ENCODE measurements at regions not wholly inside any gene's neighbourhood (a gene's known extent, or its start where the extent isn't known, plus 50 kb on each side); places are given as distances from the start of the nearest gene placed in this dataset.

DNA sequence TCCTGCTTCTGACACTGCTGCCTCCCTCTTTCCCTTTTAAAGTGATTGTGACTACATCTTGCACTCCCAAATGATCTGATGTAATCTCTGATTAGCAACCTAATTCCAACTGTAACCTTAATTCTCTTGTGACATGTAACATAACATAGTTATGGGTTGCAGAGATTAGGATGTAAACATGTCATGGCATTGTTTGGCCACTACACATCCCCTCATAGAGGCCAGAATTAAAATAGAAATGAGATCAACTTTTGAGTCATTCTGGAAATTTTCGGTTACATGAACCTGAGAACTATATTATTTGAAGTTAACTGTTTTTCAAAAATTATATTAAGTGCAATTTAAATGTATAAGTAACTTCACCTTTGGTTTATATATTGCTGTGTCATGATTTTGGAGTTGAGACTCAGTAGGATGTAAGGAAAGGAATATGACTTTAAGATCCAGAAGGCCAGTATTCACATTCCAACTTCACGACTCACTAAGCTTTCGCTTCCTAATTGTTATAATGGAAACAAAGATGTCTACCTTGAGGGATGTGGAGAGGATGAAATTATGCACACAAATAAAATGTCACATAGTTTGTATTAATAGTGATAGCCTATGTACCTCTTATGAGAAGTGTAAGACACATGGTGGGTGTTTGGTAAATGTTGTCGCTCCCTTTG, 611.9 kb upstream of the MAP3K7 start:
- DNase-seq, result no peak
- no CpG with 5 or more reads among the region's 4 CpGs for WGBS (ENCODE audit: extremely low coverage, insufficient read length, low lambda C conversion rate)
- no peak overlapping the region for H2AFZ ChIP-seq (ENCODE audit: low read length)

More for the DNA sequence above, 611.9 kb upstream of the MAP3K7 start:
- Histone ChIP-seq H3K23me2 (ENCODE audit: insufficient read length, low read depth, low read length, poor library complexity, severe bottlenecking) (no peaks in the 10 kb centered on the region), H3T11ph (ENCODE audit: low read length) (no peak overlapping the region), H4K5ac (ENCODE audit: insufficient read length, low read depth, low read length) (no peak overlapping the region), H2BK15ac (ENCODE audit: low read depth, low read length) (no peak overlapping the region), H3K18ac (ENCODE audit: insufficient read length, low read depth, low read length) (no peak overlapping the region), H3K79me2 (ENCODE audit: insufficient read depth, low read length) (no peaks in the 10 kb centered on the region), H2BK5ac (ENCODE audit: insufficient read length, low read length) (no peak overlapping the region), H4K8ac (replicated peaks; ENCODE audit: insufficient read length, low read depth, low read length) (no peak overlapping the region), H3K14ac (ENCODE audit: insufficient read depth, low read length) (no peak overlapping the region), H3K4me1 (ENCODE audit: insufficient read depth, low read length) (no peaks in the 10 kb centered on the region), H4K20me1 (ENCODE audit: control insufficient read depth, insufficient read depth, insufficient read length) (no peaks in the 10 kb centered on the region), H3K27ac (ENCODE audit: insufficient read length, low read depth, low read length) (no peak overlapping the region), H3K9me3 (ENCODE audit: control insufficient read depth, low read depth, low read length) (no peaks in the 10 kb centered on the region), H3K79me1 (ENCODE audit: insufficient read depth, low read depth, low read length, poor library complexity, severe bottlenecking) (no peaks in the 10 kb centered on the region), H2BK12ac (ENCODE audit: insufficient read length, low read depth, low read length) (no peak overlapping the region), H3K4me2 (ENCODE audit: insufficient read depth, insufficient read length, low read length) (no peak overlapping the region), H2AK5ac (ENCODE audit: insufficient read length, low read length) (no peak overlapping the region), H2BK20ac (ENCODE audit: low read depth, low read length, poor library complexity, severe bottlenecking) (no peak overlapping the region), H3K4ac (ENCODE audit: low read depth, low read length) (no peak overlapping the region), H3K23ac (ENCODE audit: insufficient read length, low read depth, low read length) (no peak overlapping the region), H3K56ac (ENCODE audit: insufficient read length, low read depth, low read length) (no peak overlapping the region), H4K91ac (ENCODE audit: insufficient read length, low read depth, low read length) (no peak overlapping the region), H3K9ac (ENCODE audit: extremely low read depth, insufficient read length, low read length) (no peak overlapping the region), H3K27me3 (ENCODE audit: insufficient read depth, low read length) (no peaks in the 10 kb centered on the region), H2BK120ac (ENCODE audit: low read depth, low read length, poor library complexity, severe bottlenecking) (no peak overlapping the region)
- Mint-ChIP-seq H3K36me3 (ENCODE audit: insufficient read depth in 1 of 3, low read depth in 3 of 3) (no peaks in the 10 kb centered on the region), H3K4me3 (no peak overlapping the region), H3K9me3 (no peaks in the 10 kb centered on the region), H3K27ac (no peak overlapping the region), H3K4me1 (no peaks in the 10 kb centered on the region), H3K27me3 (ENCODE audit: low read depth) (no peaks in the 10 kb centered on the region)
- TF ChIP-seq, protein P1, sequence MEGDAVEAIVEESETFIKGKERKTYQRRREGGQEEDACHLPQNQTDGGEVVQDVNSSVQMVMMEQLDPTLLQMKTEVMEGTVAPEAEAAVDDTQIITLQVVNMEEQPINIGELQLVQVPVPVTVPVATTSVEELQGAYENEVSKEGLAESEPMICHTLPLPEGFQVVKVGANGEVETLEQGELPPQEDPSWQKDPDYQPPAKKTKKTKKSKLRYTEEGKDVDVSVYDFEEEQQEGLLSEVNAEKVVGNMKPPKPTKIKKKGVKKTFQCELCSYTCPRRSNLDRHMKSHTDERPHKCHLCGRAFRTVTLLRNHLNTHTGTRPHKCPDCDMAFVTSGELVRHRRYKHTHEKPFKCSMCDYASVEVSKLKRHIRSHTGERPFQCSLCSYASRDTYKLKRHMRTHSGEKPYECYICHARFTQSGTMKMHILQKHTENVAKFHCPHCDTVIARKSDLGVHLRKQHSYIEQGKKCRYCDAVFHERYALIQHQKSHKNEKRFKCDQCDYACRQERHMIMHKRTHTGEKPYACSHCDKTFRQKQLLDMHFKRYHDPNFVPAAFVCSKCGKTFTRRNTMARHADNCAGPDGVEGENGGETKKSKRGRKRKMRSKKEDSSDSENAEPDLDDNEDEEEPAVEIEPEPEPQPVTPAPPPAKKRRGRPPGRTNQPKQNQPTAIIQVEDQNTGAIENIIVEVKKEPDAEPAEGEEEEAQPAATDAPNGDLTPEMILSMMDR (conservative IDR thresholded peaks at IDR 0.05), result no peak

All from H9 (cell line).